Adrenal gland (tissue), 5 donors: ENCODE measurements at regions not wholly inside any gene's neighbourhood (a gene's known extent, or its start where the extent isn't known, plus 50 kb on each side); places are given as distances from the start of the nearest gene placed in this dataset.

ENCODE experiments used
- CTCF ChIP-seq, 6 experiments: fragments of 450-650 bp in 4 of 6; fragments of 200-600 bp in 2 of 6; sonication (generic) in 1 of 6; IDR thresholded peaks; 1 replicate in 5 of 6; 2 replicates in 1 of 6; pipeline versions ENCODE4 v1.5.1 to v1.8.0; 2016 to 2021; ENCODE audit warnings: antibody characterized with exemption in 6 of 6, mild to moderate bottlenecking in 2 of 6, moderate library complexity in 1 of 6
- POLR2A ChIP-seq, 2 donors: fragments of 450-650 bp; IDR thresholded peaks; one replicate each; pipeline ENCODE4 v1.6.1; 2017; ENCODE audit warnings: antibody characterized with exemption in 2 of 2, mild to moderate bottlenecking in 2 of 2, moderate library complexity in 1 of 2
- donor health status: DM: no; HTN: no; CAD: no.

DNA sequence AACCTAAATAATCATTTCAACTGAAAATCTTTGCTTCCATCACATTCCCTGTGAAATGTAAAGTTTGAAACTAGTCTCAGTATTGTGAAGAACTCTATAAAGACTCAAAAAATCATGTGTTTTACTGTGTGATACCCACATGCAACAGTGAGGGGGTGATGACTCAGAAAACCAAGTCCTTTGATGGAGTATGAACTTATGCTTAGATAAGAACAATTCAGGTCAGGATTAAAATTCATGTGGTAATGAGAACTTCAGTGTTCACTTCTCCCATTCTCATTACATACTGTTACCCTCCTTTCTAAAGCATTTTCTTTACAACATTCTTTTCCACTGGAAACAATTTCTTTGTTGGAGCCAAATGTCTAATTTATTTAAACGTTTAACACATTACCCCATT, 360.2 kb downstream of the FSIP2 start:
- TF ChIP-seq CTCF (IDR thresholded peaks at IDR 0.05) (no peak), POLR2A (IDR thresholded peaks at IDR 0.05) (no peak)
